Adrenal gland (tissue), 9 donors: ENCODE measurements at regions not wholly inside any gene's neighbourhood (a gene's known extent, or its start where the extent isn't known, plus 50 kb on each side); places are given as distances from the start of the nearest gene placed in this dataset.

ENCODE experiments used
- DNase-seq, 7 donors: peaks; one replicate each; pipeline ENCODE4 v3.0.0-alpha.2; 2019 to 2020
- H3K27ac ChIP-seq, 5 donors: fragments of 200-600 bp; sonication (generic) in 4 of 5; 1 replicate in 3 of 5; 2 replicates in 2 of 5; pipeline versions ENCODE4 v1.5.1 to v1.8.0; 2016 to 2020; ENCODE audit warnings: mild to moderate bottlenecking in 1 of 5
- H3K27me3 ChIP-seq: fragments of 200-600 bp; 2 replicates; pipeline ENCODE4 v1.8.0; 2021
- H3K36me3 ChIP-seq, 2 donors: fragments of 200-600 bp; replicated peaks in 1 of 2; 1 replicate in 1 of 2; 2 replicates in 1 of 2; pipeline versions ENCODE4 v1.5.1 to v1.8.0; 2018 to 2022
- H3K4me1 ChIP-seq, 2 donors: fragments of 200-600 bp; replicated peaks in 1 of 2; 1 replicate in 1 of 2; 2 replicates in 1 of 2; pipeline versions ENCODE4 v1.5.1 to v1.8.0; 2018 to 2021
- H3K4me3 ChIP-seq, 4 donors: fragments of 200-600 bp; sonication (generic) in 3 of 4; one replicate each; pipeline ENCODE4 v1.5.1; 2016 to 2018
- H3K9me3 ChIP-seq, 3 donors: fragments of 200-600 bp; sonication (generic) in 1 of 3; replicated peaks in 1 of 3; 1 replicate in 2 of 3; 2 replicates in 1 of 3; pipeline versions ENCODE4 v1.5.1 to v1.8.0; 2016 to 2021
- POLR2A ChIP-seq, 2 donors: fragments of 450-650 bp; IDR thresholded peaks; one replicate each; pipeline ENCODE4 v1.6.1; 2017; ENCODE audit warnings: antibody characterized with exemption in 2 of 2, mild to moderate bottlenecking in 2 of 2, moderate library complexity in 1 of 2
- WGBS, 4 donors: extraction: QIAGEN DNeasy Blood & Tissue Kit in 2 of 4; methylation state at CpG; one replicate each; pipeline versions ENCODE4 v1.1.5 to v1.1.7; 2013 to 2017; 5-methylcytosine and 5-hydroxymethylcytosine counted together
- intact Hi-C, 2 donors: fragments of 100-400 bp; cut with DNase I; formaldehyde crosslinking; loops; one replicate each; pipeline versions ENCODE4 v1.14.1 to v1.15.0; 2022 to 2023
- TF ChIP-seq, protein P1 (sequence below), 6 experiments: fragments of 450-650 bp in 4 of 6; fragments of 200-600 bp in 2 of 6; sonication (generic) in 1 of 6; IDR thresholded peaks; 1 replicate in 5 of 6; 2 replicates in 1 of 6; pipeline versions ENCODE4 v1.5.1 to v1.8.0; 2016 to 2021; ENCODE audit warnings: antibody characterized with exemption in 6 of 6, mild to moderate bottlenecking in 2 of 6, moderate library complexity in 1 of 6
- donor health status: healthy with polysubstance abuse.
- donor health status: Bipolar disorder and iron deficiency.
- donor health status: DM: yes; HTN: yes; CAD: no.
- donor health status: DM: no; HTN: no; CAD: no.
- donor health status: DM: no; HTN: no; CAD: no.

DNA sequence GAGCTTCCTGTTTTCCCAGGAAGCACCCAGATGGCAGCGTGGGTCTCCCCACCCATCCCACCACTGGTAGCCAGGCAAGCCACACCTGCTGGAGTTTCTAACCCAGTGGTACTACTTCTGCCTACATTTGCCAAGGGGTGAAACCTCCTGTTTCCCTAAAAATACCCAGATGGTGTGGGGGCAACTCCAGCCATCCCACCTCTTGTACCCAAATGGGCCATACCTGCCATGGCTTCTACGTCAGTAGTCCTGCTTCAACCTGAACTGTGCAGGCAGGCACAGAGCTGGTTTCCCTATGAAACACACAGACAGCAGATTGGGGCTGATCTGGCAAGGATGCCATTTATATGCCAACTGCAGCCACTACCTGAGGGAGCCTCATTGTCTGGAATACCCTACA lies 809.4 kb upstream of the MIR17HG start:
- no peak for DNase-seq
- Histone ChIP-seq H3K27ac (no peak overlapping the region), H3K4me3 (no peak overlapping the region), H3K36me3 (no peaks in the 10 kb centered on the region), H3K9me3 (no peaks in the 10 kb centered on the region), H3K4me1 (no peaks in the 10 kb centered on the region), H3K27me3 (no peaks in the 10 kb centered on the region)
- TF ChIP-seq, protein P1, sequence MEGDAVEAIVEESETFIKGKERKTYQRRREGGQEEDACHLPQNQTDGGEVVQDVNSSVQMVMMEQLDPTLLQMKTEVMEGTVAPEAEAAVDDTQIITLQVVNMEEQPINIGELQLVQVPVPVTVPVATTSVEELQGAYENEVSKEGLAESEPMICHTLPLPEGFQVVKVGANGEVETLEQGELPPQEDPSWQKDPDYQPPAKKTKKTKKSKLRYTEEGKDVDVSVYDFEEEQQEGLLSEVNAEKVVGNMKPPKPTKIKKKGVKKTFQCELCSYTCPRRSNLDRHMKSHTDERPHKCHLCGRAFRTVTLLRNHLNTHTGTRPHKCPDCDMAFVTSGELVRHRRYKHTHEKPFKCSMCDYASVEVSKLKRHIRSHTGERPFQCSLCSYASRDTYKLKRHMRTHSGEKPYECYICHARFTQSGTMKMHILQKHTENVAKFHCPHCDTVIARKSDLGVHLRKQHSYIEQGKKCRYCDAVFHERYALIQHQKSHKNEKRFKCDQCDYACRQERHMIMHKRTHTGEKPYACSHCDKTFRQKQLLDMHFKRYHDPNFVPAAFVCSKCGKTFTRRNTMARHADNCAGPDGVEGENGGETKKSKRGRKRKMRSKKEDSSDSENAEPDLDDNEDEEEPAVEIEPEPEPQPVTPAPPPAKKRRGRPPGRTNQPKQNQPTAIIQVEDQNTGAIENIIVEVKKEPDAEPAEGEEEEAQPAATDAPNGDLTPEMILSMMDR (IDR thresholded peaks at IDR 0.05): no peak
- TF ChIP-seq POLR2A (IDR thresholded peaks at IDR 0.05): no peak
- intact Hi-C loops: no loop called here
- WGBS, 4 donors: 79 to 88% (median 84%) methylated on average over 1 to 2 of the region's 2 CpGs

DNA sequence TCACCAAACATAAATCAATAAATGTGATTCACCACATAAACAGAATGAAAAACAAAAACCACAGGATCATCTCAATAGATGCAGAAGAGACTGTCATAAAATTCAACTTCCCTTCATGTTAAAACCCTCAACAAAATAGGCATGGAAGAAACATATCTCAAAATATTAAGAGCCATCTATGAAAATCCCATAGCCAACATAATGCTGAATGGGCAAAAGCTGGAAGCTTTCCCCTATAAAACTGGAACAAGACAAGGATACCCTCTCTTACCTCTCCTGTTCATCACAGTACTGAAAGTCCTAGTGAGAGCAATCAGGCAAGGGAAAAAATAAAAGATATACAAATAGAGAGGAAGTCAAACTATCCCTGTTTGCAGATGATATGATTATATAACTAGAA lies 806.1 kb upstream of the MIR17HG start:
- DNase-seq: no peak
- intact Hi-C loops: no loop called here
- Histone ChIP-seq H3K27me3 (no peaks in the 10 kb centered on the region), H3K27ac (no peak overlapping the region), H3K9me3 (no peaks in the 10 kb centered on the region), H3K4me3 (no peak overlapping the region), H3K36me3 (no peaks in the 10 kb centered on the region), H3K4me1 (no peaks in the 10 kb centered on the region)
- TF ChIP-seq, protein P1 (IDR thresholded peaks at IDR 0.05): no peak
- no peak for TF ChIP-seq POLR2A (IDR thresholded peaks at IDR 0.05)

DNA sequence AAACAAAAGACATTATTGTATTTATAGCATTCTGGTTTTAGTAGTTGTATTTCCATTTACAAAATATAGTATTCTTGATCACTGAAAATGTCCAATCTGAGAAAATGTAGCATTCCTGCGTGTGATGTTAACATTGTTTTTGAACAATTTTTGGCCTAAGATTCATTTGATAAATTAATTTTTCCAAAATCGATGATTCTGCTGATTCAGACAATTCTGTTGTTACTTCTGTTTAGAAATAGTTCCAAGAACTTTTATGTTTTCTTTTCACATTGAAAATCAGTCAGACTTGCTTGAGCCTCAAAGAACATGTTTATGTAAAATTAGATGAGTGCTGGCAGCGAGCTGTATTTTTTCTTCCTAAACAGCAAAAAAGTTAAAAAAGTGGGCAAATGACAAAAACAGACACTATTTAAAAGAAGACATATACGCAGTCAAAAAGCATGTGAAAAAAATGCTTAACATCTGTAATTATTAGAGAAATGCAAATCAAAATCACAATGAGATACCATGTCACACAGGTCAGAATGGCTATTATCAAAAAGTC lies 804.5 kb upstream of the MIR17HG start:
- H3K36me3 ChIP-seq: no peaks in the 10 kb centered on the region
- no peak overlapping the region for H3K4me3 ChIP-seq
- no peaks in the 10 kb centered on the region for H3K4me1 ChIP-seq
- H3K27ac ChIP-seq: no peak overlapping the region
- TF ChIP-seq, protein P1 (IDR thresholded peaks at IDR 0.05): no peak
- no peak for TF ChIP-seq POLR2A (IDR thresholded peaks at IDR 0.05)
- no peaks in the 10 kb centered on the region for H3K9me3 ChIP-seq
- intact Hi-C loops: no loop called here
- no peaks in the 10 kb centered on the region for H3K27me3 ChIP-seq
- DNase-seq: no peak
- 78 to 86% (median 83%) methylated on average over 4 of the region's 4 CpGs for WGBS, 4 donors

DNA sequence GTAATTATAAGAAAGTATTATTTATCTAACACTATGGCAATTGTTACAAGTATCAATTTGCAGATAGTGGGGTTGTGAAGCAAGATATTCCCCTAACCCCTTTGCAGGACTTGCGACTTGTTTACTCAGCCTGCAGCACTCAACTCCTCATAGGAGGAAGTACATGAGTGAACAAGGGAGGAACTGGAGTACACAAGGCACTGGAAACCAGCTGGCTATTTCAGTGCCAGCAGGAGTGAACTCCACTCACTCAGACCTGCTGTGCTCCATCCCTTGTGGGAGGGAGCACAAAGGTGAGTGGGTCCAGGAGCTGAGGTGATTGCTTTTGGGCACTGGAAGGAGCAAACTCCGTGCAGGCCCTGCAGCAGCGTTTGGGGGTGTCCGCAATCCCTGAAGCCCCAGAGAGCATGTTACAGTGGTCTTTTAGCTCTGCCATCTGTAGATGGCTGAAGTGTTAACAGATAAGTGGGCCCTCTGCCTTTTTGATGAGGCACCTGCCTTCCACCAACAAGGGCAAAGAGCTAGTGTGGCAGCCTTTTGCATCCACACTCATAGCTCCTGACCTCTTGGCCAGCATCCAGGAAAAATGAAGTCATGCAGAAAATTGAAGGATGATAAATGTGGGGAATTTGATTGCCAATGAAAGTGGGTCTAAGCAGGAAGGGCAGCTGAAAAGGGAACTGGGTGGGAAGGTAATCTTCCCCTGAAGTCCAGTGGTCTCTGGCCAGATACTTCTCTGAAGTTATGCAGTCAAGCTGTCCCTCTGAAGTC lies 802.2 kb upstream of the MIR17HG start:
- peak in 5 of 7 donors; percentile 20 to 26 (median 24) for DNase-seq
- intact Hi-C loops: no loop called here
- H3K9me3 ChIP-seq: no peaks in the 10 kb centered on the region
- no peak overlapping the region for H3K27ac ChIP-seq
- TF ChIP-seq, protein P1 (IDR thresholded peaks at IDR 0.05): no peak
- no peak for TF ChIP-seq POLR2A (IDR thresholded peaks at IDR 0.05)
- H3K4me1 ChIP-seq: no peaks in the 10 kb centered on the region
- WGBS, 4 donors: 93 to 98% (median 94%) methylated on average over 4 of the region's 4 CpGs
- H3K36me3 ChIP-seq: no peaks in the 10 kb centered on the region
- H3K4me3 ChIP-seq: no peak overlapping the region
- H3K27me3 ChIP-seq: no peaks in the 10 kb centered on the region
